AG09319 (cell line): ENCODE measurements at regions not wholly inside any gene's neighbourhood (a gene's known extent, or its start where the extent isn't known, plus 50 kb on each side); places are given as distances from the start of the nearest gene placed in this dataset.

Experiments
- DNase-seq: peaks from one replicate; pipeline ENCODE4 v3.0.0-alpha.2; 2010; ENCODE audit warnings: low read depth; ENCODE audit errors: extremely low read depth
- CTCF ChIP-seq: IDR thresholded peaks from 2 replicates; pipeline ENCODE4 v1.5.1; 2011; ENCODE audit warnings: low read depth, mild to moderate bottlenecking, inconsistent platforms, low read length, moderate library complexity

DNA sequence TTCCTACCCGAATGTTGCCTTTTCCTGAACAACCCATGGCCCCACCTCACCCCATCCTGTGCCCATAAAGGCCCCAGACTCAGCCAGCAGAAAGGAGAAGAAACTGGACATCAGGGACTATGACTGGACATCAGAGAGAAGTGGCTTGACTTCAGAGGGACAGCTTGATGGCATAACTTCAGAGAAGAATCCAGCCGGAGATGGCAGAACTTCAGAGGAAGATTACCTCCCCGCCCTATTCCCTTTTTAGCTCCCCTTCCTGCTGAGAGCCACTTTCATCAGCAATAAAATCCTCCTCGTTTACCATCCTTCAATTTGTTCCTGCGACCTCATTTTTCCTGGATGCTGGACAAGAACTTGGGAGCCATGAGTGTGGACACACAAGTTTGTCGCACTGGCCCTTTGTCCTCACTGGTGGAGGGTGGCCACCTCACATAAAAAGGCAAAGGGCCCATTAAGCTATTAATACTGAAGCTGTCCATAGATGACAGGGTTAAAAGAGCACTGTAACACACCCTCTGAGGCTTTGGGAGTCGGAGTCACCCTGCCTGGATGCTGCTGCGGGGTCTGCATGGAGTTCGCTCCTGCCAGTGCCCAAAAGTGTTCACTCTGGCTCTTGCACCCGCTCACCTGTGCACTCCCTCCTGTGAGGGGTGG is 260.4 kb downstream of the SLITRK1 start:
- no peak for TF ChIP-seq CTCF
- no peak for DNase-seq

GRCh38 chr13:83620530-83621220 is 261.6 kb downstream of the SLITRK1 start:
- DNase-seq: peak; percentile 2
- no peak for TF ChIP-seq CTCF

DNA sequence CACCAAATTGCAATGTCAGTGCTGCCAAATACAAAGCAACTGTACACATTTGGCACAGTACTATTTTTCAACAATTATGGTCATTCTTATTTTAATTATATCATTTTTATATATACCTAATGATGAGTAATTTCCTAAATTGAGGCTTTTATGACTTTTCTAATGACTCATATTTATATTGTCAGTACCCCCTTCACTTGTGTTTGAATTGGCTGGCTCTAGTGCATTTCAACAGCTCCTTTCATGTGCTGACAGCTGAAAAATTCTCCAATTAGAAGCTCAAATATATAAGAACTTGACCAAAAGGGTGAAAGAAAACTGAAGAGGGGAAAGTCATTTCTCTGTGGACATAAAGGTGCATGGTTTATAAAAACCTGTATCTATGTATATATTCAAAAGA is 263.3 kb downstream of the SLITRK1 start:
- TF ChIP-seq CTCF: no peak
- DNase-seq: no peak

GRCh38 chr13:83613524-83613923 is 268.8 kb downstream of the SLITRK1 start:
- no peak for DNase-seq
- no peak for TF ChIP-seq CTCF

- TF ChIP-seq CTCF: no peak
- no peak for DNase-seq
These were observed 280.7 kb downstream of the SLITRK1 start for GRCh38 chr13:83601539-83601938.

GRCh38 chr13:83592095-83592494 is 290.2 kb downstream of the SLITRK1 start:
- no peak for DNase-seq
- TF ChIP-seq CTCF: no peak

DNA sequence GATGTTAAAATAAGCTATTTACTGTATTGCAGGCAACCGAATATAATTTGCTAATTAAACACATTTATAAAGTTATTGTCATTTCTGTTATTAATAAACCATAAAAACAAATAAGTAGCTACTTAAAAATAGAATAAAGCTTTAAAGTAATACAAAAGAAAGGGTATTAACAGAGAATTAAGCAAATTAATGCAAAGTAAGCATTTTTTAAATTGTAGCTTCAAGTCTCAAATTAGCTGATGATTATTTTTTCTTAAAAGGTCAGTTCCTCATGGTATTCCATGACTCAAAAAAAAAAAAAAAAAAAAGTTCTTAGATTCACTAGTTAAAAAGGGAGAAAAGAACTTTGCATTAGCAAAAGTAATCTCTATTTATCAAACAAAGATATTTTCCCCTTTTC is 292.5 kb downstream of the SLITRK1 start:
- TF ChIP-seq CTCF: no peak
- DNase-seq: no peak
